HG03442 (cell line): ENCODE measurements at regions not wholly inside any gene's neighbourhood (a gene's known extent, or its start where the extent isn't known, plus 50 kb on each side); places are given as distances from the start of the nearest gene placed in this dataset.
"Not testable (repeated sequence)": the region's sequence is repeated elsewhere in the genome, so short reads cannot be mapped to it uniquely, and the experiment has no call there.

ENCODE experiments used
- ATAC-seq: cut with Tn5 transposase; IDR thresholded peaks from one replicate; pipeline ENCODE4 v1.9.1; 2021; ENCODE audit warnings: mild to moderate bottlenecking, moderate library complexity; ENCODE audit not compliant: unreplicated experiment

- no peak for ATAC-seq
Observed at GRCh38 chr18:35868915-35869314, 103.6 kb upstream of the RMP24 start.

GRCh38 chr18:35871337-35871736, 101.1 kb upstream of the RMP24 start:
- ATAC-seq = no peak

GRCh38 chr18:35875566-35875965, 96.9 kb upstream of the RMP24 start:
- ATAC-seq = no peak

- ATAC-seq = no peak
Observed at GRCh38 chr18:35876243-35876642, 96.2 kb upstream of the RMP24 start.

- no peak for ATAC-seq
Observed at GRCh38 chr18:35880788-35881455, 91.6 kb upstream of the RMP24 start.

GRCh38 chr18:35888329-35888728, 84.2 kb upstream of the RMP24 start:
- ATAC-seq = no peak

- no peak for ATAC-seq
Observed at GRCh38 chr18:35889677-35890076, 82.8 kb upstream of the RMP24 start.

- ATAC-seq = no peak
Observed at GRCh38 chr18:35890323-35890722, 82.2 kb upstream of the RMP24 start.

- no peak for ATAC-seq
Observed at GRCh38 chr18:35892118-35892517, 80.4 kb upstream of the RMP24 start.

- not testable (repeated sequence) for ATAC-seq
Observed at GRCh38 chr18:35897481-35897880, 75.0 kb upstream of the RMP24 start.

- ATAC-seq = no peak
Observed at GRCh38 chr18:35904389-35905037, 68.0 kb upstream of the RMP24 start.

- ATAC-seq = no peak
Observed at GRCh38 chr18:35905436-35905835, 67.0 kb upstream of the RMP24 start.

GRCh38 chr18:35906291-35906690, 66.2 kb upstream of the RMP24 start:
- ATAC-seq = not testable (repeated sequence)

- ATAC-seq = no peak
Observed at GRCh38 chr18:35910327-35910726, 62.2 kb upstream of the RMP24 start.

- ATAC-seq = no peak
Observed at GRCh38 chr18:35912332-35912731, 60.1 kb upstream of the RMP24 start.

GRCh38 chr18:35915056-35915455, 57.4 kb upstream of the RMP24 start:
- no peak for ATAC-seq

- ATAC-seq = no peak
Observed at GRCh38 chr18:35917043-35917442, 55.4 kb upstream of the RMP24 start.

- no peak for ATAC-seq
Observed at GRCh38 chr18:35918564-35918963, 53.9 kb upstream of the RMP24 start.

- no peak for ATAC-seq
Observed at GRCh38 chr18:35919179-35919578, 53.3 kb upstream of the RMP24 start.

- ATAC-seq = no peak
Observed at GRCh38 chr18:35920623-35921022, 51.9 kb upstream of the RMP24 start.
